HL-60 (cell line): ENCODE measurements at regions not wholly inside any gene's neighbourhood (a gene's known extent, or its start where the extent isn't known, plus 50 kb on each side); places are given as distances from the start of the nearest gene placed in this dataset.

ENCODE experiments used
- DNase-seq, 2 experiments: peaks; one replicate each; pipeline ENCODE4 v3.0.0-alpha.2; 2010 to 2020; ENCODE audit warnings: low read depth in 1 of 2, low spot score in 1 of 2
- H3K27ac ChIP-seq: fragments of 250-450 bp; sonication (Bioruptor Pico); replicated peaks from 2 replicates; pipeline ENCODE4 v1.5.1; 2020; ENCODE audit warnings: mild to moderate bottlenecking, moderate library complexity
- H3K27me3 ChIP-seq: fragments of 250-450 bp; sonication (Bioruptor Pico); 2 replicates; pipeline ENCODE4 v1.5.1; 2021; ENCODE audit warnings: mild to moderate bottlenecking, moderate library complexity; ENCODE audit not compliant: insufficient read depth, poor library complexity, severe bottlenecking
- H3K4me3 ChIP-seq: replicated peaks from 2 replicates; pipeline ENCODE4 v1.5.1; 2011; ENCODE audit warnings: mild to moderate bottlenecking, control low read depth, low read length; ENCODE audit not compliant: insufficient read depth
- CTCF ChIP-seq: IDR thresholded peaks from one replicate; pipeline ENCODE4 v1.5.1; 2011; ENCODE audit warnings: low read length, control low read depth, inconsistent platforms; ENCODE audit not compliant: insufficient read depth
- GABPA ChIP-seq: IDR thresholded peaks from 2 replicates; pipeline ENCODE4 v1.6.1; 2012; ENCODE audit warnings: low read depth
- POLR2AphosphoS5 ChIP-seq: IDR thresholded peaks from 2 replicates; pipeline ENCODE4 v1.6.1; 2012; ENCODE audit warnings: low read depth
- REST ChIP-seq: IDR thresholded peaks from 2 replicates; pipeline ENCODE4 v1.6.1; 2012; ENCODE audit warnings: low read depth; ENCODE audit not compliant: insufficient replicate concordance
- SPI1 ChIP-seq: IDR thresholded peaks from 2 replicates; pipeline ENCODE4 v1.6.1; 2012; ENCODE audit warnings: low read depth, mild to moderate bottlenecking, borderline replicate concordance

GRCh38 chr14:38412654-38413053 lies 156.8 kb upstream of the CLEC14A start:
- TF ChIP-seq GABPA (no peak), POLR2AphosphoS5 (no peak), REST (no peak), CTCF (no peak), SPI1 (no peak)
- Histone ChIP-seq H3K27ac (no peak overlapping the region), H3K27me3 (no peaks in the 10 kb centered on the region), H3K4me3 (no peak overlapping the region)
- no peak for DNase-seq

GRCh38 chr14:38410442-38410841 lies 154.5 kb upstream of the CLEC14A start:
- no peak for DNase-seq
- H3K4me3 ChIP-seq: no peak overlapping the region
- TF ChIP-seq REST (no peak), SPI1 (no peak), POLR2AphosphoS5 (no peak), CTCF (no peak), GABPA (no peak)
- H3K27ac ChIP-seq: no peak overlapping the region
- no peaks in the 10 kb centered on the region for H3K27me3 ChIP-seq

GRCh38 chr14:38409071-38409705 lies 153.3 kb upstream of the CLEC14A start:
- DNase-seq: no peak
- Histone ChIP-seq H3K27me3 (no peaks in the 10 kb centered on the region), H3K4me3 (no peak overlapping the region), H3K27ac (no peak overlapping the region)
- no peak for TF ChIP-seq GABPA
- TF ChIP-seq POLR2AphosphoS5: no peak
- TF ChIP-seq REST: no peak
- TF ChIP-seq SPI1: no peak
- no peak for TF ChIP-seq CTCF
